HG03378 (cell line): ENCODE measurements at regions not wholly inside any gene's neighbourhood (a gene's known extent, or its start where the extent isn't known, plus 50 kb on each side); places are given as distances from the start of the nearest gene placed in this dataset.
"Not testable (repeated sequence)": the region's sequence is repeated elsewhere in the genome, so short reads cannot be mapped to it uniquely, and the experiment has no call there.

Experiments used
- ATAC-seq: cut with Tn5 transposase; IDR thresholded peaks from one replicate; pipeline ENCODE4 v1.9.1; 2021; ENCODE audit warnings: mild to moderate bottlenecking, moderate library complexity; ENCODE audit not compliant: unreplicated experiment

DNA sequence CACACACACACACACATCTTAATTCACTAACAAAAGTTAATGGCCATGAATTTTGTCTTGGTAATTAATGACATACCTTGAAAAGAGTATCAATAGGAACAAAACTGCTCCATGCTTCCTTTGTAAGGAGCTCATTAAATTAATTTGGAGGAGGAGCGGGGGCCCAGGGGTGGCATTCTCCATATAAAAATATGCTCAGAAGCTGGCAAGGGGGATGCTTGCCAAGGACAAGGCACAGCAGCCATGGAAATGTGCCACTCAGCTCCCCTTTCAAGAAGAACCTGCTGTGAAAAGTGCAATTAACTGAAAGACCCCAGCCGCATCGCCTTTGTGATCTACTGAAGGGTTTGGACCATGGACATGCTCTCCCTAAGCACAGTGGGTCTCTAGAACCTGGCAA lies 385.9 kb upstream of the API5 start:
- no peak for ATAC-seq

DNA sequence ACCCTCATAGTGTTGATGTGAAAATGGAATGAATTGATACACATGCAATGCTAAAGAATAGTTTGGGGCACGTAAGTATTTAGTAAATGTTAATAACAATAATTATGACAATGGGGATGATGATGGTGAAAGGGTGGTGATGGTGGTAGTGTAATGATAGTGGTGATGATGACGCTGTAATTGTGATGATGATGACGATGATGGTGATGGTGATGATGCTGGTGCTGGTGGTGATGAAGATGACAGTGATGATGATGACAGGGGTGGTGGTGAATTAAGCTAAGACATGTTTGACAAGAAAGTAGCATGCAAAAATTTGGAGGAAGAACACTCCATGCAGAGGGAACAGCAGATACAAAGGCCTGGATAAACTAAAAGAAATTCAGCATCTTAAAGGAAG lies 364.4 kb upstream of the API5 start:
- no peak for ATAC-seq

DNA sequence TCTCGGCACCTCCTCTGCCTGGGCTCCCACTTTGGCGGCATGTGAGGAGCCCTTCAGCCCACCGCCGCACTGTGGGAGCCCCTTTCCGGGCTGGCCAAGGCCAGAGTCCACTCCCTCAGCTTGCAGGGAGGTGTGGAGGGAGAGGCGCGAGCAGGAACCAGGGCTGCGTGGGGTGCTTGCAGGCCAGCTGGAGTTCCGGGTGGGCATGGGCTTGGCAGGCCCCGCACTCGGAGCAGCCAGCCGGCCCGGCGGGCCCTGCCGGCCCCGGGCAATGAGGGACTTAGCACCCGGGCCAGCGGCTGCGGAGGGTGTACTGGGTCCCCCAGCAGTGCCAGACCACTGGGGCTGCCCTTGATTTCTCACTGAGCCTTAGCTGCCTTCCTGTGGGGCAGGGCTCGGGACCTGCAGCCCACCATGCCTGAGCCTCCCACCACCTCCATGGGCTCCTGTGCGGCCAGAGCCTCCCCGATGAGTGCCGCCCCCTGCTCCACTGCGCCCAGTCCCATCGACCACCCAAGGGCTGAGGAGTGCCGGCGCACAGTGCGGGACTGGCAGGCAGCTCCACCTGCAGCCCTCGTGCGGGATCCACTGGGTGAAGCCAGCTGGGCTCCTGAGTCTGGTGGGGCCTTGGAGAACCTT lies 361.9 kb upstream of the API5 start:
- not testable (repeated sequence) for ATAC-seq

DNA sequence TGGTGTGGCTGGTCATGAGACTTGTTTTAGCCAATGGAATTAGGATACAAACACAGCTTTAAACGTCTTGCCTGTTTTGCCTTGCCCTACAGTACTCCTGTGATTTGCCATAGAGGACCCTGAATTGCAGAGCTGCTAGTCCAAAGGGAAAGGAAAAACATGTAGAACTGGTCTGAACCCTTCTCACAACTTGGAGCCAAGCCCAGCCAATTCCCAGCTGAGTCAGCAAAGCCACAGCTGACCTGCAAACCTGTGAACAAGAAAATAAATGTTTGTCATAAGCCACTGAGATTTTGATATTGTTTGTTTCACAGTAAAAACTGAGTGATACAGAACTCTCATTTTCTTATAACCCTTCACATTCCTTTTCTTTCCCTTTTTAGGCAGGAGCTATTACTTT lies 360.5 kb upstream of the API5 start:
- no peak for ATAC-seq

DNA sequence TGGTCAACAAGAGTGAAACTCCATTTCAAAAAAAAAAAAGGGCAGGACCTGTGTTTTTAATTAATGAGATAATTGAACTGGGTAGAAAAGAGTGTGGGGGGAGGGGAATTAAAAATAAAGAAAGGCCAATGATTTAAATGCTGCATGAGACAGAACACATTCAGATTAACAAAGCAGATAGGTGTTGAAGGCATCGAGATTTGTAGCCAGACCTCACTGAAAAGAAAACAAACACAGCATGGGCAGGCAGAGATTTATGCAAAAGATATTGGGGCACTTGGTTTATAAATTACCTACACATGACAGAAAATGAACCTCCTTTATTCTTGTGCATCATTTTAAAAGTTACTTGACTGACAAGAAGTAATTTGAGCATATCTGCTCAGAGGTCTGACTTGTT lies 354.0 kb upstream of the API5 start:
- no peak for ATAC-seq

GRCh38 chr11:42958635-42959034 lies 353.2 kb upstream of the API5 start:
- no peak for ATAC-seq

DNA sequence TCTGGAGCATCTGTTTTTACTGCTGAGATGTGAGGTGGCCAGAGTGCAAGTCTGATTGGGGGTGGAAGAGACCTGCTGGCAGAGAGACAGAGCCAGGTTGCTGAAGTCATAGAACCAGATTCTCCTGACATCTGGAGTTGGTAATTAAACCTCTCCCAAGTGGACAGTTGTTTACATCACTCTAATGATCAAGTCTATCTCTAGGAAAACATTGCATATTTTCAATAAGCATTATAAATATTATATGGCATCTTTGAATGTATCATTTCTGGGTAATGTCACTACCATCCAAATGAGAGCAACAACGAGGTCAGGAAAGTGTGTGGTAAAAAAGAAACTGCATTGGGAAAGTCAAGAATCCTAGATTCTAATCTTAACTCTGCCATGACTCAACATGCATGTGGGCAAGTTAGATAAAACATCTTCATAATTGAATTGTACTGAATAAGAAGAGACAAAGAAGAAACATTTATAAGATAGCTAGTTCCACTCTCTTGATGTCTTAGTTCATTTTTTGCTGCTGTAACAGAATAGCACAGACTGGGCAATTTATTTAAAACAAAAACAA lies 351.2 kb upstream of the API5 start:
- no peak for ATAC-seq

DNA sequence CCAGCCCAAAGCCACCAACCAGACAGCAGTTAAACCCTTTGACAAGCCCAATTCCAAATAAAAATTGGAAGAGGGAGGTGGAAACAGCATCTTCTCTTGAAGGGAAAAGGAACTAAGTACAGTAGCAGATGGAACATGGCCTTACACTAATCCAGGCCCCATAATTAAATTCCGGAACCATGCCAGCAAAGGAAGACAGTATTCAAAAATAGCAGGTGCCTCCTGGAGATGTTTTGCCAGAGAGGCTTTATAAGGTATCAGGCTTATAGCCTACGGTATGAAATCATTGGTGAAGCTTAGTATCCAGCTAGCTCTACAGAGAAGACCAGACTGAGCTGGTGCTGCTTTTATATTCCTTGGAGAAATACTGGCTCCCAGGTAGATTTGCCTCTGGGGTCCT lies 344.1 kb upstream of the API5 start:
- no peak for ATAC-seq

- ATAC-seq, result no peak
Measured at GRCh38 chr11:42972741-42973140, 339.1 kb upstream of the API5 start.

DNA sequence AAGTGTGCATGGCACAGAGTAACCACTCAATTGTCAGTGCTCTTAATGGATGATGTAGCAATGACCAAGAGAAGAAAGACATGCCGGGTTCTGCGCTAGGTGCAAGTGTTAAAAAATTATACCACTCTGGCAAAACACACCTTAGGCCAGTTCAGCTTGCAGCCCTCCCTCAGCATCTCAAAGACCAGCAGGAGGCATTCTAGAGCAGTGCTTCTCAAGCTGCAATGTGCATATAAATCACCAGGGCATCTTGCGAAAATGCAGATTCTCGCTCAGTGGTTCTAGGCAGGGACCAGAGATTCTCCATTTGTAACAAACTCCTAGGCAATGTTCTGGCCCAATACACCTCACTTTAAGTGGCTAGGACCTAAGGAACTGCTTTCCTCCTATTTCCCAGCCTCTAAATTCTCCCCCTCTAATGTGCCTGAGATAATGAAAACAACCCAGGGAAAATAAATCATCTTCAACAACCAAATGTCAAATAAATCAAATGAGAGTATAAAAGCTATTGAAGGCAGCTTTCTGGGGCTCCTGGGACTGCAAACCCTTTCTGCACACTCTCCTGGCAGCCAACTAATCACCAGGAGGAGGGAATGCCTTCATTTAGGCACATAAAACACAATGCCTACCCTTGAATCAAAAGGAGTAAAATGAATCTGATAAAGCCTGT lies 337.2 kb upstream of the API5 start:
- ATAC-seq, result no peak

DNA sequence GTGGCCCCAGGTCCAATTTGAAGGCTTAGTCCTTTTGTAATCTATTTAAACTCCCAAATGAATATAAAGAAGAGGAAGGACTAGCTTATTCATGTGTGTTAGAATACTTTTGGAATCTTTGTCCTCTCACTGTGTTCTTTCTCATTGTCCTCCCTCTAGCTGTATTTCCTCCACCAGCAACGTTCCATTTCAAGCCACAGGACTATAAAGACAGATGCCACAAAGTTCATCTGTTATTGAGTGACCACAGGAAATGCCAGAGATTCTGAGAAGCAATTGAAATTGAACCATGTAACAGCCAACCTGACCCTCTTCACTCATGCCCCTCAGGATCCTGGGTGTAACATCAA lies 336.6 kb upstream of the API5 start:
- ATAC-seq, result no peak

- ATAC-seq, result no peak
Measured at GRCh38 chr11:42976636-42977217, 335.1 kb upstream of the API5 start.

DNA sequence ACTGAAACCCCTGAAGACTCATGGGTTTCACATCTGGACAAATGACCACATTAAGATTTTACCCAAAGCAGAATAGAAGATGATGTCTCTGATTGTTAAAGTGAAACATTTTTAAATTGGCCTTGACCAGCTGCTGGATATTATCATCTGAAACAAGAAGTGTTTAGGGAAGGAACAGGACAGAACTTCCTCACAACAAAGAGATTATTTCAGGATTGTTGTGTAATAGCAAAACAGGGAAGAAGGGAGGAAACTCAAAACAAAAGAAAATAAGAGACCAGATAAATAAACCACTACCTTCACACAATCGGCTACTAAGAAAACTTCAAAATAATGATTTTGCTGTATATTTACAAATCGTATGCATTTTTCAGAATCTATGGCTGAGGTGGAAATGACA lies 319.2 kb upstream of the API5 start:
- ATAC-seq, result no peak

- ATAC-seq, result no peak
Measured at GRCh38 chr11:42996421-42997307, 315.1 kb upstream of the API5 start.

DNA sequence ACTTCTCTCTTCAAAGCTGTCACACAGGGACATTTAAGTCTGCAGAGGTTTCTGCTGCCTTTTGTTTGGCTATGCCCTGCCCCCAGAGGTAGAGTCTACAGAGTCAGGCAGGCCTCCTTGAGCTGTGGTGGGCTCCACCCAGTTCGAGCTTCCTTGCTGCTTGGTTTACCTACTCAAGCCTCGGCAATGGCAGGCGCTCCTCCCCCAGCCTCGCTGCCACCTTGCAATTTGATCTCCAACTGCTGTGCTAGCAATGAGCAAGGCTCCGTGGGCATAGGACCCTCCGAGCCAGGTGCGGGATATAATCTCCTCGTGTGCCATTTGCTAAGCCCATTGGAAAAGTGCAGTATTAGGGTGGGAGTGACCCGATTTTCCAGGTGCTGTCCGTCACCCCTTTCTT lies 306.9 kb upstream of the API5 start:
- ATAC-seq, result not testable (repeated sequence)

DNA sequence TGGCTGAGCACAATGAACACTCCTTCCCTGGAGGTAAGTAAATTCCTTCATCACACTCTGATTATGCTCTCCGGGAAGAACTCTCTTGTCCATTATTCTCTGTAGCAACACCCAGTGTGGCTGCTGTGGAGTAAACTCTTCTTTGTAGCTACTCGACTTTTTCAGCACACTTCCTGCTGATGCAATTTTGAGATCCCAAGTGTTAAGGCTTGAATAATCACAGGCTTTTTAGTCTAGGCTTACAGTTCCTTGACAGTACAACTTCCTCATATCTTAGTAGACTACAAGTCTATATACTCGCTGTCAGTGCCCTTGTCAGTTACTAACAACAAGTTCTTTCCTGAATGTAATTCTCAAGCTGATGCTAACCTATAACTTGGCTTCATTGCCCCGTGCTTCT lies 301.8 kb upstream of the API5 start:
- ATAC-seq, result no peak

DNA sequence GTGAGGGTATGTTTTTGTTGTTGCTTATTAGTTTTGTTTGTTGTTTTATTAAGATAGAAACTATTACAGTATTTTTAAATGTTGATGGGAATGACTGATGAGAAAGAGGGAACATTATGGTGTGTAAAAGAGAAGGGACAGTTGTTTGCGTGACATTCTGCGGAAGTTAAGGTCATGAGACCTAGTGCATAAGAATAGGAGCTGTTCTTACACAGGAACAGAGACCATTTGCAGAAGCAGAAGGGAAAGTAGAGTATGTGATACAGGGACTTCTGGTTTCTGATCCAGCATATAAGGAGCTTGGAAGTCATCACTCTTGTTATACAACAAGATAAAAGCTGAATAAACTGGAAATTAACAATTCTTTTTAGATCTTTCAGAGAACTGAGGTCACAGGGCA lies 299.2 kb upstream of the API5 start:
- ATAC-seq, result no peak

- peak; percentile 72 for ATAC-seq
Measured at GRCh38 chr11:43021466-43021865, 290.3 kb upstream of the API5 start.

DNA sequence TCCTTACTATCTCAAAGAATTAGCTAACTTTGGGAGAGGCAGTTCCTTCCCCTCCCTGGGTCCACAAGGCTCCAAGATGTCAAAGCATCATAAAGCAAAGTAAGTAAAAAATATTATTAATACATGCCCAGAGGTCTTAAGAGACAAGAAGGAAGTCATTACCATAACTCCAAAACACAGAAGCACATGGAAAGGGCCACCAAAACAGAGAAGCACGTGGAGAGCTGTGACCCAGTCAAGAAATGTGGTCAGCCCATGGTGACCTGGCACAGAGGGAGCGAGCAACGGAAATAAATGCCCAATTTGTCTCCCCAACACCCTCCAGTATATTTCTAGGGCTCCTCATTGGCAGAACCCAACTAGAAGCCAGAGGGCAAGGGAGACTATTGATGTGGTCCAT lies 277.5 kb upstream of the API5 start:
- no peak for ATAC-seq

DNA sequence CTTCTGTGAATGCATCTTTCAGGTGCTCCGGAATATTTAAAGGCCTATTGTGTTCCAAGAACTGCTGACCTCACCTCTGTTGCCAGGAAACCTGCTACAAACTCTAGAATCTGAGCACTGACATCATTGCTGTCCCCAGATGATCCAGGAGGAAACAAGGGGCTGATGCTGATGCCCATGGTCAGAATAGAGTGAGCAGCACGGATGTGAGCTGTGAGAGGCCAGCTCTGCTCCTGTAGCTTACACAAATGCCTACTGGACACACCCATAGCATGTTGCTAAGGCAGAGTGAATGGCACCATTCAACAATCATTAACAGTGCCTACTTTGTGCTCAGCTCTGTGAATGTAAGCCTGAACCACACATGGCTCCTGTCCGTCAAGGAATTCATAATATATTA lies 276.7 kb upstream of the API5 start:
- no peak for ATAC-seq

DNA sequence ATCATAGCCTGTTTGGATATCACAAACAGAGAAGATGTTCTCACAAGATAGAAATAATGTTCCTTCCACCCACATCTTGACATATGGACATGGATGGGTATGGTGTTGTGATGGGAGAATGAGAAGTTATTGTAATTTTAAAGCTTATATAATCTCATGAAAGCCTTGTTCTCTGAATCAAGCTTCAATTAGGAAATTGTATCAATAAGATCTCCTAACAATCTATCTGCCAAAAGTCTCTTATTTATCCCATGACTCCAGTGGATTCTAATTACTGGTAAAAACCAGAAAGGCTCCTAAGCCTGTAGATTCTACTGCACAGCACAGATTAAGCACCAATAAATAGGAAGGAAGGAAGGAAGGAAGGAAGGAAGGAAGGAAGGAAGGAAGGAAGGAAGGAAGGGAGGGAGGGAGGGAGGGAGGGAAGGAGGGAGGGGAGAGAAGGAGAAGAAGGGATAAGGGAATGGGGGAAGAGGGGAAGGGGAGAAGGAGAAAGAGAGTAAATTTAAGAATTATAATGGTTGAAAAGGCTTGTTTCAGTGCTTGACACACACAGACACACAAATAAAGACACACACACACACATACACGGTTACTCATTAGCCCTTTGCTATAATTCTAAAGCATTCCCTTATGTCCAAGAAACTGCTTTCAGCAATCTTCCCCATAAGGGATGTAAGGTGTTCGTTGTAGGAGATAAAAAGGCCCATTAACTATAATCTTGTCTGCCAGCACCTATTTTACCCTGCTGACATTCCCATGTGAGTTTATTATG lies 258.0 kb upstream of the API5 start:
- no peak for ATAC-seq
